ENCODE measurements at regions not wholly inside any gene's neighbourhood (a gene's known extent, or its start where the extent isn't known, plus 50 kb on each side); places are given as distances from the start of the nearest gene placed in this dataset.

DNA sequence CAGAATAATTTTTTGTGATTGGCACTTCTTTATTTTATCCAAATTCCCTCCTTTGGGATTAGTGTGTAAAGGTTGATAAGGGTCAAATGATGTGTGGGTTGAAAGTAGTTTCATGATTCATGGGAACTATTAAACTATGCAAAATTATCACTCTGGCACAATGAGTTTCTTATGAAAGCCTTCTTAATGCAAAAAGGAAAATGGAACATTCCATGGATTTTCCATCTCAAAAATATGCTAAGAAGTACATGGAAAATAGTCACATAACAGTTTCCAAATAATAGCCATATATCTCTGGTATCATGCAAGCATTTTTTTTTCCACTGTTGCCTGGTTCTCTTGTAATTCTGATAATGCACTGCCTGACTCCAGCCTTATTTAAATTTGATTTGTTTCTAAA, 639.7 kb downstream of the NR4A2 start:
- H4K20me1 ChIP-seq (ENCODE audit: control insufficient read depth, insufficient read depth, insufficient read length): no peaks in the 10 kb centered on the region
- H3K27ac ChIP-seq (ENCODE audit: insufficient read length, low read depth, low read length): no peak overlapping the region
- H3K79me1 ChIP-seq (ENCODE audit: insufficient read depth, low read depth, low read length, poor library complexity, severe bottlenecking): no peaks in the 10 kb centered on the region
- no peak overlapping the region for H4K91ac ChIP-seq (ENCODE audit: insufficient read length, low read depth, low read length)
- H2BK12ac ChIP-seq (ENCODE audit: insufficient read length, low read depth, low read length): no peak overlapping the region
- no peak overlapping the region for H3K23ac ChIP-seq (ENCODE audit: insufficient read length, low read depth, low read length)
- no peaks in the 10 kb centered on the region for H3K9me3 Mint-ChIP-seq
- H2BK5ac ChIP-seq (ENCODE audit: insufficient read length, low read length): no peak overlapping the region
- H3K36me3 Mint-ChIP-seq (ENCODE audit: insufficient read depth in 1 of 3, low read depth in 3 of 3): peaks cover 0 to 2% (median 0%) of the 10 kb centered on the region in 3 experiments; a peak in 1 of 7 replicates
- no peak overlapping the region for H2BK15ac ChIP-seq (ENCODE audit: low read depth, low read length)
- H3K4me2 ChIP-seq (ENCODE audit: insufficient read depth, insufficient read length, low read length): no peak overlapping the region
- no peak overlapping the region for H3K9ac ChIP-seq (ENCODE audit: extremely low read depth, insufficient read length, low read length)
- H3K56ac ChIP-seq (ENCODE audit: insufficient read length, low read depth, low read length): no peak overlapping the region
- H3K27me3 ChIP-seq (ENCODE audit: insufficient read depth, low read length): no peaks in the 10 kb centered on the region
- H2BK20ac ChIP-seq (ENCODE audit: low read depth, low read length, poor library complexity, severe bottlenecking): no peak overlapping the region
- H2AK5ac ChIP-seq (ENCODE audit: insufficient read length, low read length): no peak overlapping the region
- no peak overlapping the region for H2BK120ac ChIP-seq (ENCODE audit: low read depth, low read length, poor library complexity, severe bottlenecking)
- no peak overlapping the region for H3K4ac ChIP-seq (ENCODE audit: low read depth, low read length)
- TF ChIP-seq CTCF (conservative IDR thresholded peaks at IDR 0.05): no peak
- H2AFZ ChIP-seq (ENCODE audit: low read length): no peak overlapping the region
- no peak overlapping the region for H4K8ac ChIP-seq (replicated peaks; ENCODE audit: insufficient read length, low read depth, low read length)
- no peaks in the 10 kb centered on the region for H3K4me1 Mint-ChIP-seq
- H3K4me3 Mint-ChIP-seq: no peak overlapping the region
- H3K4me1 ChIP-seq (ENCODE audit: insufficient read depth, low read length): no peaks in the 10 kb centered on the region
- H4K5ac ChIP-seq (ENCODE audit: insufficient read length, low read depth, low read length): no peak overlapping the region
- DNase-seq: no peak
- H3K14ac ChIP-seq (ENCODE audit: insufficient read depth, low read length): no peak overlapping the region
- no peak overlapping the region for H3T11ph ChIP-seq (ENCODE audit: low read length)
- H3K23me2 ChIP-seq (ENCODE audit: insufficient read length, low read depth, low read length, poor library complexity, severe bottlenecking): no peaks in the 10 kb centered on the region
- H3K79me2 ChIP-seq (ENCODE audit: insufficient read depth, low read length): no peaks in the 10 kb centered on the region
- H3K27me3 Mint-ChIP-seq (ENCODE audit: low read depth): no peaks in the 10 kb centered on the region
- H3K18ac ChIP-seq (ENCODE audit: insufficient read length, low read depth, low read length): no peak overlapping the region
- H3K27ac Mint-ChIP-seq: no peak overlapping the region
- H3K9me3 ChIP-seq (ENCODE audit: control insufficient read depth, low read depth, low read length): no peaks in the 10 kb centered on the region

Measured in H9 (cell line).